ENCODE measurements at regions not wholly inside any gene's neighbourhood (a gene's known extent, or its start where the extent isn't known, plus 50 kb on each side); places are given as distances from the start of the nearest gene placed in this dataset.
"Not testable (repeated sequence)": the region's sequence is repeated elsewhere in the genome, so short reads cannot be mapped to it uniquely, and the experiment has no call there.

- DNase-seq (ENCODE audit: low read depth) = no peak
Observed at GRCh38 chr16:7962091-7962879, 628.0 kb downstream of the TMEM114 start.

GRCh38 chr16:7957151-7957550 lies 624.5 kb downstream of the RBFOX1 start:
- DNase-seq (ENCODE audit: low read depth) = no peak

GRCh38 chr16:7953360-7953759 lies 620.7 kb downstream of the RBFOX1 start:
- DNase-seq (ENCODE audit: low read depth) = no peak

GRCh38 chr16:7946142-7946541 lies 613.5 kb downstream of the RBFOX1 start:
- DNase-seq (ENCODE audit: low read depth) = no peak

GRCh38 chr16:7938175-7938574 lies 605.5 kb downstream of the RBFOX1 start:
- DNase-seq (ENCODE audit: low read depth) = no peak

- no peak for DNase-seq (ENCODE audit: low read depth)
Observed at GRCh38 chr16:7921345-7921744, 588.7 kb downstream of the RBFOX1 start.

- no peak for DNase-seq (ENCODE audit: low read depth)
Observed at GRCh38 chr16:7919782-7920181, 587.1 kb downstream of the RBFOX1 start.

- DNase-seq (ENCODE audit: low read depth) = no peak
Observed at GRCh38 chr16:7914748-7915147, 582.1 kb downstream of the RBFOX1 start.

GRCh38 chr16:7912132-7912531 lies 579.5 kb downstream of the RBFOX1 start:
- no peak for DNase-seq (ENCODE audit: low read depth)

- no peak for DNase-seq (ENCODE audit: low read depth)
Observed at GRCh38 chr16:7910116-7910515, 577.5 kb downstream of the RBFOX1 start.

- DNase-seq (ENCODE audit: low read depth) = no peak
Observed at GRCh38 chr16:7888411-7888810, 555.8 kb downstream of the RBFOX1 start.

GRCh38 chr16:7887316-7887715 lies 554.7 kb downstream of the RBFOX1 start:
- no peak for DNase-seq (ENCODE audit: low read depth)

GRCh38 chr16:7871979-7872378 lies 539.3 kb downstream of the RBFOX1 start:
- DNase-seq (ENCODE audit: low read depth) = no peak

GRCh38 chr16:7871371-7871770 lies 538.7 kb downstream of the RBFOX1 start:
- DNase-seq (ENCODE audit: low read depth) = no peak

GRCh38 chr16:7867831-7868230 lies 535.2 kb downstream of the RBFOX1 start:
- no peak for DNase-seq (ENCODE audit: low read depth)

- no peak for DNase-seq (ENCODE audit: low read depth)
Observed at GRCh38 chr16:7866144-7866543, 533.5 kb downstream of the RBFOX1 start.

- DNase-seq (ENCODE audit: low read depth) = not testable (repeated sequence)
Observed at GRCh38 chr16:7865393-7865792, 532.7 kb downstream of the RBFOX1 start.

GRCh38 chr16:7861891-7862582 lies 529.4 kb downstream of the RBFOX1 start:
- DNase-seq (ENCODE audit: low read depth) = no peak

GRCh38 chr16:7853197-7853596 lies 520.6 kb downstream of the RBFOX1 start:
- no peak for DNase-seq (ENCODE audit: low read depth)

- DNase-seq (ENCODE audit: low read depth) = no peak
Observed at GRCh38 chr16:7849841-7850240, 517.2 kb downstream of the RBFOX1 start.

GRCh38 chr16:7843261-7843660 lies 510.6 kb downstream of the RBFOX1 start:
- DNase-seq (ENCODE audit: low read depth) = no peak

- DNase-seq (ENCODE audit: low read depth) = peak; percentile 0
Observed at GRCh38 chr16:7839568-7839967, 506.9 kb downstream of the RBFOX1 start.

- DNase-seq (ENCODE audit: low read depth) = no peak
Observed at GRCh38 chr16:7834771-7835431, 502.3 kb downstream of the RBFOX1 start.

All from iris pigment epithelial cell (primary cell).